ENCODE measurements at regions not wholly inside any gene's neighbourhood (a gene's known extent, or its start where the extent isn't known, plus 50 kb on each side); places are given as distances from the start of the nearest gene placed in this dataset.

GRCh38 chr12:128015276-128015675 lies 251.7 kb upstream of the TMEM132C start:
- TF ChIP-seq CTCF (IDR thresholded peaks at IDR 0.05), result no peak
- TF ChIP-seq POLR2A (IDR thresholded peaks at IDR 0.05), result no peak
